ENCODE measurements at regions not wholly inside any gene's neighbourhood (a gene's known extent, or its start where the extent isn't known, plus 50 kb on each side); places are given as distances from the start of the nearest gene placed in this dataset.

GRCh38 chr13:103188713-103189326, 122.6 kb upstream of the SLC10A2 start:
- DNase-seq = no peak
- intact Hi-C loops (cut with DNase I) = loop anchor here in 3 of 10 donors (5.0 to 10.0 kb wide), 2 partner anchors 596 to 598 kb away; no protein-coding TSS in a partner anchor
- TF ChIP-seq, protein P1, sequence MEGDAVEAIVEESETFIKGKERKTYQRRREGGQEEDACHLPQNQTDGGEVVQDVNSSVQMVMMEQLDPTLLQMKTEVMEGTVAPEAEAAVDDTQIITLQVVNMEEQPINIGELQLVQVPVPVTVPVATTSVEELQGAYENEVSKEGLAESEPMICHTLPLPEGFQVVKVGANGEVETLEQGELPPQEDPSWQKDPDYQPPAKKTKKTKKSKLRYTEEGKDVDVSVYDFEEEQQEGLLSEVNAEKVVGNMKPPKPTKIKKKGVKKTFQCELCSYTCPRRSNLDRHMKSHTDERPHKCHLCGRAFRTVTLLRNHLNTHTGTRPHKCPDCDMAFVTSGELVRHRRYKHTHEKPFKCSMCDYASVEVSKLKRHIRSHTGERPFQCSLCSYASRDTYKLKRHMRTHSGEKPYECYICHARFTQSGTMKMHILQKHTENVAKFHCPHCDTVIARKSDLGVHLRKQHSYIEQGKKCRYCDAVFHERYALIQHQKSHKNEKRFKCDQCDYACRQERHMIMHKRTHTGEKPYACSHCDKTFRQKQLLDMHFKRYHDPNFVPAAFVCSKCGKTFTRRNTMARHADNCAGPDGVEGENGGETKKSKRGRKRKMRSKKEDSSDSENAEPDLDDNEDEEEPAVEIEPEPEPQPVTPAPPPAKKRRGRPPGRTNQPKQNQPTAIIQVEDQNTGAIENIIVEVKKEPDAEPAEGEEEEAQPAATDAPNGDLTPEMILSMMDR (IDR thresholded peaks at IDR 0.05) = peak in 8 of 9 donors; percentile 26 to 70 (median 57)
- no peak overlapping the region for H3K27ac ChIP-seq
- H3K9me3 ChIP-seq = no peaks in the 10 kb centered on the region
- no peak overlapping the region for H3K4me3 ChIP-seq
- ATAC-seq = peak in 1 of 8 donors; percentile 37
- no peaks in the 10 kb centered on the region for H3K36me3 ChIP-seq
- no peaks in the 10 kb centered on the region for H3K4me1 ChIP-seq
- peaks cover 0 to 5% (median 0%) of the 10 kb centered on the region in 7 donors for H3K27me3 ChIP-seq
- WGBS, 2 donors = 19 to 29% methylated on average over 3 of the region's 3 CpGs

DNA sequence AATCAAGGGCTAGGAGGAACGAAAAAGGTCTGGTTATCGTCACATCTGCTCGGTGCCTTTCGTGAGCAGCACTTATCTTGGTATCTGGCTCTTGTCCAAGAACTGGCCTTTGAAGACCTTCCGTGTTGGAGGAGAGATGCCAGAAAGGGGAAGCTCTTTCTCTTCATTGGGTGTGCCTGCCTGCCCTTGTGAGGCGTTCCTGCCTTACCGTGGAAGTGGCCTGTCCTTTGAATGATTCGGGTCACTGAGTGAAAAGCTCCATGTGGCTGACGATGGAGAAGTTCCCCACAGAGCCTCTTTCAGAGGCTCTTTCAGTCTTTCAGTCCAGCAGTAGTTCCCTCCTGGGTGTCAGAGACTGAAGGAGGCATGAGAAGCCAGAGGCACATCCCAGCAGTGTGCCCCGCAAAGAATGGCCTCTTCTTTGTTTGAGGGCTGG, 121.5 kb upstream of the SLC10A2 start:
- no peaks in the 10 kb centered on the region for H3K36me3 ChIP-seq
- no peak for ATAC-seq
- H3K9me3 ChIP-seq = no peaks in the 10 kb centered on the region
- H3K4me3 ChIP-seq = no peak overlapping the region
- TF ChIP-seq, protein P1 (IDR thresholded peaks at IDR 0.05) = no peak
- peaks cover 0 to 5% (median 0%) of the 10 kb centered on the region in 7 donors for H3K27me3 ChIP-seq
- intact Hi-C loops (cut with DNase I) = loop anchor here in 3 of 10 donors (5.0 to 10.0 kb wide), 2 partner anchors 597 to 600 kb away; no protein-coding TSS in a partner anchor
- no peaks in the 10 kb centered on the region for H3K4me1 ChIP-seq
- DNase-seq = no peak
- WGBS, 2 donors = 37 to 38% methylated on average over 10 of the region's 10 CpGs
- no peak overlapping the region for H3K27ac ChIP-seq

DNA sequence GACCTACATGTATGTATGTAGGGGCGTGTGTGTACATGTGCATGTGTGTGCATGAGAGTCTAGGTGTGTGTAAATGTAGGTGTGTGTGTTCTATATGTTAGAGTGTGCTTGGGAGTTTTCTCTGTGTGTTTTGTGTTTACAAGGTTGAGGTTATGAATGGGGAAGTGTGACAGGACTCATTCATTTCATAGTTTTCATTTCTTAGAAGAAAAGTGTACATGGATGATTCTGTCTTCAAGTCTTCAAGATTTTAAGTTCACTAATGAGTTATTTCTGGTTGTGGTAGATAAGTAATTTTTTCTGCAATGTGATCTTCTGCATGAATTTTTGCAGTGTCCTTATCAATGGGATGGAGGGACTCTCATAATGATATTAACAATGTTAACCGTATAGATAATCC, 118.2 kb upstream of the SLC10A2 start:
- Histone ChIP-seq H3K36me3 (no peaks in the 10 kb centered on the region), H3K4me3 (no peak overlapping the region), H3K27me3 (no peaks in the 10 kb centered on the region), H3K27ac (no peak overlapping the region), H3K9me3 (no peaks in the 10 kb centered on the region), H3K4me1 (no peaks in the 10 kb centered on the region)
- no peak for ATAC-seq
- TF ChIP-seq, protein P1 (IDR thresholded peaks at IDR 0.05) = no peak
- no peak for DNase-seq
- WGBS, 2 donors = 87 to 91% methylated on average over 2 of the region's 2 CpGs
- intact Hi-C loops (cut with DNase I) = loop anchor here in 1 of 10 donors (10.0 kb wide), 1 partner anchor 600 kb away; no protein-coding TSS in a partner anchor

DNA sequence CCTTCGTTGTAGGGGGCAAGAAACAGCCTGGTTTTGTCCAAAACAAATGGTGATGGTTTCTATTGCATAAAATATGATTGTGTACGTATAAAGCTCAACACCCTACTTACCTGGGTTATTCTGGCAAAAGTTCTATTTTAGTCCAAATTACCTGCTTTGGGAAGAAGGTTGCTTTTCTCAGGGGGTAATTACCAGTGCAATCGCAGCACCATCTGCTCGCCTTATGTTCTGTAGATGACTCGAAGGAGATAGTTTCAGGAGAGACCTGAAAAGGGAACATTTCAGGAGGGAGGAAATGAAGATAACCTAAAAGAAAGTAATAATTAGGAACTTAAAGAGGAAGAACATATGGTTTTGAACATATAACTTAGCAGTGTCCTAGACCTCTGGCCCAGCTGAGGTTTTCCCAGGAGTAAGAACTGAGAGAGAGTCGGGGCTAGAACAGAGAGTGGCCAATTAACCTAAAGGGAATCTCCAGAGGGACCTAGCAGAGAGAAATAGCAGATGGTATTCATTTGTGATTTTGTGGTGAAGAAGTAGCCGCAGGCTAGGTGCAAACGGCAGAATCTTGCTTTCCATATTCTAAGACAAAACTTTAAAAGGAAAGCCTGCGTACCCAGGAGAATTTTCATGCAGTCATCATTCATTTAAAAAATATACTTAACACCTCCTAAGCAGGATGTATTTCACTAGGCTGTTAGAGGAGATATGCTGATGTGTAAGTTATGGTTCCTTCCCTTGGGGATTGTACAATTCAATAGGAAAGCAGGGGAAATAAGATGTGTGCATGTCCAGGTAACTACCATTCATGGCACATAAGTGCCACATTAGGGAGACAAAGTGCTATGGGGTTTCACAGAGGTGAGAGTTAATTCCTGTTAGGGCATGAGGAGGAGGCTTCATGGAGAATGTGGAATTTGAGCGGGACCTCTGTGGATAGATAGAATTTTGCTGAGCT, 113.0 kb upstream of the SLC10A2 start:
- Histone ChIP-seq H3K4me1 (no peaks in the 10 kb centered on the region), H3K27me3 (no peaks in the 10 kb centered on the region), H3K36me3 (no peaks in the 10 kb centered on the region), H3K9me3 (no peaks in the 10 kb centered on the region), H3K4me3 (no peak overlapping the region), H3K27ac (no peak overlapping the region)
- intact Hi-C loops (cut with DNase I) = no loop called here
- ATAC-seq = no peak
- WGBS, 2 donors = 76 to 83% methylated on average over 10 of the region's 10 CpGs
- DNase-seq = no peak
- TF ChIP-seq, protein P1 (IDR thresholded peaks at IDR 0.05) = no peak
